Bronchial epithelial cell (primary cell): ENCODE measurements at regions not wholly inside any gene's neighbourhood (a gene's known extent, or its start where the extent isn't known, plus 50 kb on each side); places are given as distances from the start of the nearest gene placed in this dataset.

Source experiments
- DNase-seq: peaks from one replicate; pipeline ENCODE4 v3.0.0-alpha.2; 2010; ENCODE audit warnings: low read depth
- FAIRE-seq: peaks from 2 replicates; lab custom pipeline; 2011; peaks lifted over from hg19 to GRCh38; lab: Jason Lieb, UNC
- H3K27me3 ChIP-seq: 2 replicates; pipeline ENCODE4 v1.5.1; 2011; ENCODE audit warnings: low read length; ENCODE audit not compliant: control insufficient read depth, insufficient read depth
- H3K36me3 ChIP-seq: 2 replicates; pipeline ENCODE4 v1.5.1; 2011; ENCODE audit warnings: low read length; ENCODE audit not compliant: control insufficient read depth, insufficient read depth
- H3K4me3 ChIP-seq: 2 replicates; pipeline ENCODE4 v1.5.1; 2011; ENCODE audit warnings: mild to moderate bottlenecking, low read depth, low read length, control low read depth
- CTCF ChIP-seq: IDR thresholded peaks from 2 replicates; pipeline ENCODE4 v1.5.1; 2011; ENCODE audit warnings: mild to moderate bottlenecking, moderate library complexity, low read length, control low read depth, inconsistent platforms; ENCODE audit not compliant: insufficient read depth, severe bottlenecking

- no peaks in the 10 kb centered on the region for H3K27me3 ChIP-seq
- TF ChIP-seq CTCF = no peak
- no peak overlapping the region for H3K4me3 ChIP-seq
- DNase-seq = no peak
- H3K36me3 ChIP-seq = no peaks in the 10 kb centered on the region
- no peak for FAIRE-seq
Measured at GRCh38 chr4:121564840-121565375, 131.9 kb downstream of the ANXA5 start.

- Histone ChIP-seq H3K4me3 (no peak overlapping the region), H3K36me3 (no peaks in the 10 kb centered on the region), H3K27me3 (no peaks in the 10 kb centered on the region)
- no peak for TF ChIP-seq CTCF
- FAIRE-seq (no peak), DNase-seq (no peak)
Measured at GRCh38 chr4:121562811-121563210, 134.0 kb downstream of the ANXA5 start.

- Histone ChIP-seq H3K36me3 (no peaks in the 10 kb centered on the region), H3K4me3 (no peak overlapping the region), H3K27me3 (no peaks in the 10 kb centered on the region)
- TF ChIP-seq CTCF = no peak
- DNase-seq (peak; percentile 15), FAIRE-seq (no peak)
Measured at GRCh38 chr4:121555315-121556107, 141.3 kb downstream of the ANXA5 start.

GRCh38 chr4:121554382-121554781 is 142.4 kb downstream of the ANXA5 start:
- DNase-seq = no peak
- Histone ChIP-seq H3K4me3 (no peak overlapping the region), H3K27me3 (no peaks in the 10 kb centered on the region), H3K36me3 (no peaks in the 10 kb centered on the region)
- TF ChIP-seq CTCF = no peak
- FAIRE-seq = no peak

DNA sequence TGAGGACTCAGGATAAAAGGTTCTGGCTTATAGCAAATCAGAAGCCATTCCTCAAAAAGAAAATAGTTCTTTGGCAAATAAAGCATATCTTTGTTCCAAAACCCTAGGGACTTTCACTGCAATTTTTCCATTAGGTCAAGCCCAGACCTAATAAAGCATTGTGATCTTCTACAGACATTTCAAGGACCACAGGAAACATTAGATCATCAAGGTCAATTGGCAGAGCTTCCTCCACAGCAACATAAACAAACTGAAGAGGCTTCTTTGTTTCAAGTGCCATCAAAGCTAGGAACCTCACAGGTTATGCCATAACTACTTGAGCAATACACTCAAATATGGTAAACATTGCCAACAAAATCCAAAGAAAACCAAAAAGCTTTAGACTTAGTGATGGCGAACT is 144.9 kb downstream of the ANXA5 start:
- DNase-seq = peak; percentile 9
- no peak for FAIRE-seq
- TF ChIP-seq CTCF = no peak
- H3K27me3 ChIP-seq = no peaks in the 10 kb centered on the region
- H3K36me3 ChIP-seq = no peaks in the 10 kb centered on the region
- H3K4me3 ChIP-seq = no peak overlapping the region
